Keratinocyte (primary cell): ENCODE measurements at regions not wholly inside any gene's neighbourhood (a gene's known extent, or its start where the extent isn't known, plus 50 kb on each side); places are given as distances from the start of the nearest gene placed in this dataset.

Experiments
- DNase-seq: peaks from one replicate; pipeline ENCODE4 v3.0.0-alpha.2; 2011; ENCODE audit warnings: low read depth, missing footprints, low spot score
- FAIRE-seq: peaks from 2 replicates; lab custom pipeline; 2011; peaks lifted over from hg19 to GRCh38; lab: Jason Lieb, UNC
- H2AFZ ChIP-seq: 2 replicates; pipeline ENCODE4 v1.6.0; 2012; ENCODE audit warnings: low read length, control low read depth, inconsistent platforms; ENCODE audit not compliant: control insufficient read depth
- H3K27ac ChIP-seq: 2 replicates; pipeline ENCODE4 v1.5.1; 2011; ENCODE audit warnings: low read length; ENCODE audit not compliant: control insufficient read depth, insufficient read depth
- H3K27me3 ChIP-seq: 3 replicates; pipeline ENCODE4 v1.6.0; 2011; ENCODE audit warnings: low read length; ENCODE audit not compliant: control insufficient read depth, insufficient read depth; ENCODE audit errors: extremely low read depth
- H3K36me3 ChIP-seq, 2 experiments: 2 replicates in 1 of 2; 3 replicates in 1 of 2; pipeline ENCODE4 v1.5.1; 2011; ENCODE audit warnings: low read length in 2 of 2, mild to moderate bottlenecking in 1 of 2; ENCODE audit not compliant: control insufficient read depth in 2 of 2, insufficient read depth in 2 of 2; ENCODE audit errors: extremely low read depth in 1 of 2
- H3K4me1 ChIP-seq: 3 replicates; pipeline ENCODE4 v1.5.1; 2011; ENCODE audit warnings: low read length; ENCODE audit not compliant: control insufficient read depth, insufficient read depth; ENCODE audit errors: extremely low read depth
- H3K4me2 ChIP-seq: 3 replicates; pipeline ENCODE4 v1.6.0; 2011; ENCODE audit warnings: low read depth, low read length; ENCODE audit not compliant: control insufficient read depth, insufficient read depth; ENCODE audit errors: extremely low read depth
- H3K4me3 ChIP-seq, 3 experiments: fragments of 200-600 bp in 1 of 3; sonication (generic) in 1 of 3; 2 replicates in 2 of 3; 3 replicates in 1 of 3; pipeline ENCODE4 v1.5.1; 2011 to 2016; ENCODE audit warnings: low read length in 3 of 3, mild to moderate bottlenecking in 3 of 3, control low read depth in 2 of 3, inconsistent platforms in 1 of 3, low read depth in 1 of 3, mixed read lengths in 1 of 3, mixed run types in 1 of 3, moderate library complexity in 1 of 3; ENCODE audit not compliant: control insufficient read depth in 2 of 3, insufficient read depth in 2 of 3; ENCODE audit errors: extremely low read depth in 1 of 3
- H3K79me2 ChIP-seq: 2 replicates; pipeline ENCODE4 v1.6.0; 2012; ENCODE audit warnings: low read length; ENCODE audit not compliant: control insufficient read depth, insufficient read depth
- H3K9ac ChIP-seq: 3 replicates; pipeline ENCODE4 v1.6.0; 2011; ENCODE audit warnings: low read length; ENCODE audit not compliant: control insufficient read depth, insufficient read depth; ENCODE audit errors: extremely low read depth
- H3K9me1 ChIP-seq: 3 replicates; pipeline ENCODE4 v1.6.0; 2011; ENCODE audit warnings: low read length; ENCODE audit not compliant: control insufficient read depth, insufficient read depth; ENCODE audit errors: extremely low read depth
- H3K9me3 ChIP-seq: 2 replicates; pipeline ENCODE4 v1.5.1; 2012; ENCODE audit warnings: low read depth, low read length; ENCODE audit not compliant: control insufficient read depth
- H4K20me1 ChIP-seq: 3 replicates; pipeline ENCODE4 v1.6.0; 2011; ENCODE audit warnings: low read length; ENCODE audit not compliant: control insufficient read depth, insufficient read depth; ENCODE audit errors: extremely low read depth
- EZH2 ChIP-seq: IDR thresholded peaks from one replicate; pipeline ENCODE4 v1.6.1; 2012; ENCODE audit warnings: inconsistent platforms, mild to moderate bottlenecking, low read length, moderate library complexity
- dilution Hi-C: fragments of 300-500 bp; cut with MboI; formaldehyde crosslinking; loops from one replicate; pipeline ENCODE4 v1.7.0; 2020; ENCODE audit warnings: low sequenced_read_pairs; ENCODE audit not compliant: extremely low pct_ligation_motif_present
- TF ChIP-seq, protein P1 (sequence below), 3 experiments: IDR thresholded peaks in 1 of 3; conservative IDR thresholded peaks in 1 of 3; optimal IDR thresholded peaks in 1 of 3; 2 replicates in 2 of 3; 3 replicates in 1 of 3; pipeline versions ENCODE3 to v1.5.1; 2011; ENCODE audit warnings: low read length in 3 of 3, mild to moderate bottlenecking in 3 of 3, moderate library complexity in 2 of 3, control low read depth in 1 of 3, inconsistent platforms in 1 of 3; ENCODE audit not compliant: insufficient read depth in 2 of 3; ENCODE audit errors: extremely low read depth in 1 of 3

- Histone ChIP-seq H3K9ac (no peak overlapping the region), H3K4me2 (no peak overlapping the region), H3K27me3 (no peaks in the 10 kb centered on the region), H3K36me3 (no peaks in the 10 kb centered on the region), H4K20me1 (no peaks in the 10 kb centered on the region), H3K4me1 (no peaks in the 10 kb centered on the region), H3K9me3 (no peaks in the 10 kb centered on the region), H3K4me3 (no peak overlapping the region), H3K27ac (no peak overlapping the region), H3K79me2 (no peaks in the 10 kb centered on the region), H3K9me1 (no peaks in the 10 kb centered on the region), H2AFZ (no peak overlapping the region)
- no peak for TF ChIP-seq EZH2
- TF ChIP-seq, protein P1, sequence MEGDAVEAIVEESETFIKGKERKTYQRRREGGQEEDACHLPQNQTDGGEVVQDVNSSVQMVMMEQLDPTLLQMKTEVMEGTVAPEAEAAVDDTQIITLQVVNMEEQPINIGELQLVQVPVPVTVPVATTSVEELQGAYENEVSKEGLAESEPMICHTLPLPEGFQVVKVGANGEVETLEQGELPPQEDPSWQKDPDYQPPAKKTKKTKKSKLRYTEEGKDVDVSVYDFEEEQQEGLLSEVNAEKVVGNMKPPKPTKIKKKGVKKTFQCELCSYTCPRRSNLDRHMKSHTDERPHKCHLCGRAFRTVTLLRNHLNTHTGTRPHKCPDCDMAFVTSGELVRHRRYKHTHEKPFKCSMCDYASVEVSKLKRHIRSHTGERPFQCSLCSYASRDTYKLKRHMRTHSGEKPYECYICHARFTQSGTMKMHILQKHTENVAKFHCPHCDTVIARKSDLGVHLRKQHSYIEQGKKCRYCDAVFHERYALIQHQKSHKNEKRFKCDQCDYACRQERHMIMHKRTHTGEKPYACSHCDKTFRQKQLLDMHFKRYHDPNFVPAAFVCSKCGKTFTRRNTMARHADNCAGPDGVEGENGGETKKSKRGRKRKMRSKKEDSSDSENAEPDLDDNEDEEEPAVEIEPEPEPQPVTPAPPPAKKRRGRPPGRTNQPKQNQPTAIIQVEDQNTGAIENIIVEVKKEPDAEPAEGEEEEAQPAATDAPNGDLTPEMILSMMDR (optimal IDR thresholded peaks at IDR 0.05 in 1 of 3, IDR thresholded peaks at IDR 0.05 in 1 of 3, conservative IDR thresholded peaks at IDR 0.05 in 1 of 3; ENCODE audit: extremely low read depth in 1 of 3, insufficient read depth in 2 of 3, low read length in 3 of 3) = no peak
- DNase-seq (no peak), FAIRE-seq (no peak)
- dilution Hi-C loops = no loop called here
Observed at GRCh38 chr2:107025291-107025857, 139.4 kb upstream of the ST6GAL2 start.

GRCh38 chr2:107025869-107026380 lies 140.0 kb upstream of the ST6GAL2 start:
- no peak overlapping the region for H3K4me2 ChIP-seq
- H4K20me1 ChIP-seq = no peaks in the 10 kb centered on the region
- no peaks in the 10 kb centered on the region for H3K9me3 ChIP-seq
- H3K27me3 ChIP-seq = no peaks in the 10 kb centered on the region
- H3K9ac ChIP-seq = no peak overlapping the region
- no peaks in the 10 kb centered on the region for H3K79me2 ChIP-seq
- DNase-seq = no peak
- no peak for TF ChIP-seq EZH2
- TF ChIP-seq, protein P1 (optimal IDR thresholded peaks at IDR 0.05 in 1 of 3, IDR thresholded peaks at IDR 0.05 in 1 of 3, conservative IDR thresholded peaks at IDR 0.05 in 1 of 3; ENCODE audit: extremely low read depth in 1 of 3, insufficient read depth in 2 of 3, low read length in 3 of 3) = no peak
- H3K36me3 ChIP-seq = no peaks in the 10 kb centered on the region
- dilution Hi-C loops = no loop called here
- no peaks in the 10 kb centered on the region for H3K4me1 ChIP-seq
- FAIRE-seq = no peak
- no peaks in the 10 kb centered on the region for H3K9me1 ChIP-seq
- no peak overlapping the region for H2AFZ ChIP-seq
- no peak overlapping the region for H3K4me3 ChIP-seq
- no peak overlapping the region for H3K27ac ChIP-seq
